DND-41 (cell line): ENCODE measurements at regions not wholly inside any gene's neighbourhood (a gene's known extent, or its start where the extent isn't known, plus 50 kb on each side); places are given as distances from the start of the nearest gene placed in this dataset.

Experiments used
- CTCF ChIP-seq: IDR thresholded peaks from 2 replicates; pipeline ENCODE4 v1.5.1; 2012; ENCODE audit warnings: borderline replicate concordance, low read length, moderate library complexity, mild to moderate bottlenecking; ENCODE audit not compliant: poor library complexity, severe bottlenecking; ENCODE audit errors: extremely low read depth
- EZH2 ChIP-seq: IDR thresholded peaks from 3 replicates; pipeline ENCODE4 v1.6.1; 2012; ENCODE audit warnings: borderline replicate concordance, low read depth, mild to moderate bottlenecking, moderate library complexity, low read length, inconsistent platforms; ENCODE audit not compliant: severe bottlenecking

GRCh38 chr4:30094887-30095286, 625.3 kb upstream of the PCDH7 start:
- no peak for TF ChIP-seq CTCF
- no peak for TF ChIP-seq EZH2
